Loucy (cell line): ENCODE measurements at regions not wholly inside any gene's neighbourhood (a gene's known extent, or its start where the extent isn't known, plus 50 kb on each side); places are given as distances from the start of the nearest gene placed in this dataset.

ENCODE experiments used
- H2AFZ ChIP-seq: fragments of 200-600 bp; sonication (generic); 2 replicates; pipeline ENCODE4 v1.6.0; 2016; ENCODE audit warnings: antibody characterized with exemption, mild to moderate bottlenecking, low read length, moderate library complexity
- H3F3A ChIP-seq: fragments of 200-600 bp; 2 replicates; pipeline ENCODE4 v1.6.0; 2016; ENCODE audit warnings: antibody characterized with exemption, low read depth, mild to moderate bottlenecking
- H3K27me3 ChIP-seq: fragments of 200-600 bp; sonication (generic); 2 replicates; pipeline ENCODE4 v1.6.1; 2014; ENCODE audit warnings: low read length, mild to moderate bottlenecking; ENCODE audit not compliant: insufficient read depth, poor library complexity, severe bottlenecking
- H3K36me3 ChIP-seq: fragments of 200-600 bp; sonication (generic); 2 replicates; pipeline ENCODE4 v1.6.1; 2016; ENCODE audit warnings: low read length; ENCODE audit not compliant: insufficient read depth
- H3K4me1 ChIP-seq: fragments of 200-600 bp; sonication (generic); 2 replicates; pipeline ENCODE4 v1.5.1; 2014; ENCODE audit warnings: low read length, mild to moderate bottlenecking; ENCODE audit not compliant: insufficient read depth, poor library complexity, severe bottlenecking
- H3K4me2 ChIP-seq: fragments of 200-600 bp; sonication (generic); 2 replicates; pipeline ENCODE4 v1.6.0; 2014; ENCODE audit warnings: antibody characterized with exemption, low read length, low read depth, mild to moderate bottlenecking; ENCODE audit not compliant: poor library complexity, severe bottlenecking
- H3K4me3 ChIP-seq: fragments of 200-600 bp; sonication (generic); 2 replicates; pipeline ENCODE4 v1.5.1; 2014; ENCODE audit warnings: low read length, mild to moderate bottlenecking, mixed read lengths; ENCODE audit not compliant: poor library complexity, severe bottlenecking
- H3K79me2 ChIP-seq: fragments of 200-600 bp; sonication (generic); 2 replicates; pipeline ENCODE4 v1.6.1; 2014; ENCODE audit warnings: low read length; ENCODE audit not compliant: insufficient read depth
- H3K9ac ChIP-seq: fragments of 200-600 bp; sonication (generic); 2 replicates; pipeline ENCODE4 v1.6.0; 2014; ENCODE audit warnings: mild to moderate bottlenecking, low read depth, low read length, moderate library complexity; ENCODE audit not compliant: poor library complexity, severe bottlenecking
- H3K9me2 ChIP-seq: fragments of 200-600 bp; sonication (generic); replicated peaks from 2 replicates; pipeline ENCODE4 v1.6.1; 2016; ENCODE audit warnings: low read depth, low read length, mixed read lengths
- H3K9me3 ChIP-seq: fragments of 200-600 bp; sonication (generic); 2 replicates; pipeline ENCODE4 v1.6.1; 2014; ENCODE audit warnings: mild to moderate bottlenecking, antibody characterized with exemption, low read length, low read depth; ENCODE audit not compliant: insufficient read depth
- H4K20me1 ChIP-seq: fragments of 200-600 bp; sonication (generic); 2 replicates; pipeline ENCODE4 v1.6.0; 2014; ENCODE audit warnings: antibody characterized with exemption, low read length, mild to moderate bottlenecking; ENCODE audit not compliant: insufficient read depth, poor library complexity, severe bottlenecking
- CTCF ChIP-seq: fragments of 200-600 bp; sonication (generic); conservative IDR thresholded peaks from 2 replicates; pipeline ENCODE4 v1.5.1; 2014; ENCODE audit warnings: mild to moderate bottlenecking, antibody characterized with exemption, low read length
- EZH2phosphoT487 ChIP-seq: fragments of 200-600 bp; IDR thresholded peaks from 2 replicates; pipeline ENCODE4 v1.6.1; 2018; ENCODE audit warnings: antibody characterized with exemption, mild to moderate bottlenecking, moderate library complexity, borderline replicate concordance

- Histone ChIP-seq H3K27me3 (no peaks in the 10 kb centered on the region), H3K9ac (no peak overlapping the region), H3K4me3 (no peak overlapping the region), H3K79me2 (no peaks in the 10 kb centered on the region), H3K4me2 (no peak overlapping the region), H3K36me3 (no peaks in the 10 kb centered on the region), H3F3A (no peaks in the 10 kb centered on the region), H3K9me3 (no peaks in the 10 kb centered on the region), H2AFZ (no peak overlapping the region), H3K9me2 (no peaks in the 10 kb centered on the region), H3K4me1 (no peaks in the 10 kb centered on the region), H4K20me1 (no peaks in the 10 kb centered on the region)
- TF ChIP-seq CTCF (no peak), EZH2phosphoT487 (no peak)
Measured at GRCh38 chr4:100649417-100649816, 131.6 kb upstream of the EMCN start.

DNA sequence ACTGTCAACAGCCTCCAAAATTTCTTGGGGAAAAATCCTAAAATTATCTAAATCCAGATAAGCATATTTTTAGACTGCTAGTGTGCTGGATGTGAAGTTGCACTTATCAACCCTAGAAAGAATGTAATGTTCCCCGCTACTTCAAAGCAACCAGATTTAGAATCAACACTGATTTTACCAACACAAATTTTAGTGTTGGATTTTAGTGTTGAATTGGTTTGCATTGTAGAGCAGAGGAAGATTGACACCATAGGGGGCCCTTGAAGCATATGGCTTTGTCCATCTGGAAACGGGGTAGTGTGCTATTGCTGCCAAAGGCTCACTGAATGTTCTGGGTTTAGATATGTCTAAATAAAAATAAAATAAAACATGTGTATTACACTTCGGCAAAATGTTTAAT, 126.3 kb upstream of the EMCN start:
- peaks cover 9% of the 10 kb centered on the region for H3K4me1 ChIP-seq
- no peak overlapping the region for H2AFZ ChIP-seq
- no peak overlapping the region for H3K4me2 ChIP-seq
- H3K36me3 ChIP-seq: no peaks in the 10 kb centered on the region
- H3K9me3 ChIP-seq: no peaks in the 10 kb centered on the region
- H3K27me3 ChIP-seq: no peaks in the 10 kb centered on the region
- TF ChIP-seq EZH2phosphoT487: no peak
- no peak for TF ChIP-seq CTCF
- H4K20me1 ChIP-seq: no peaks in the 10 kb centered on the region
- no peaks in the 10 kb centered on the region for H3K9me2 ChIP-seq
- no peaks in the 10 kb centered on the region for H3F3A ChIP-seq
- H3K9ac ChIP-seq: no peak overlapping the region
- no peaks in the 10 kb centered on the region for H3K79me2 ChIP-seq
- no peak overlapping the region for H3K4me3 ChIP-seq

GRCh38 chr4:100641336-100641735, 123.5 kb upstream of the EMCN start:
- Histone ChIP-seq H3K9me3 (no peaks in the 10 kb centered on the region), H3K27me3 (no peaks in the 10 kb centered on the region), H3F3A (no peaks in the 10 kb centered on the region), H2AFZ (no peak overlapping the region), H3K9me2 (no peaks in the 10 kb centered on the region), H3K4me2 (no peak overlapping the region), H3K4me1 (peaks cover 9% of the 10 kb centered on the region), H4K20me1 (no peaks in the 10 kb centered on the region), H3K79me2 (no peaks in the 10 kb centered on the region), H3K36me3 (no peaks in the 10 kb centered on the region), H3K4me3 (no peak overlapping the region), H3K9ac (no peak overlapping the region)
- TF ChIP-seq CTCF: no peak
